Stimulated activated naive CD8-positive, alpha-beta T cell treated with anti-CD3 and anti-CD28 coated beads, Interleukin-15, Interleukin-2, amounts not matched to agents 100 ng/mL and 50 ng/mL, for 24 hours (primary cell): ENCODE measurements at regions not wholly inside any gene's neighbourhood (a gene's known extent, or its start where the extent isn't known, plus 50 kb on each side); places are given as distances from the start of the nearest gene placed in this dataset.

Experiments
- H3K27ac Mint-ChIP-seq: one replicate; pipeline ENCODE4 v1.8.0; 2021; ENCODE audit warnings: mild to moderate bottlenecking, mixed read lengths
- H3K27me3 Mint-ChIP-seq: one replicate; pipeline ENCODE4 v1.8.0; 2021; ENCODE audit warnings: mixed read lengths
- H3K36me3 Mint-ChIP-seq: one replicate; pipeline ENCODE4 v1.8.0; 2021; ENCODE audit warnings: low read depth, mixed read lengths
- H3K4me1 Mint-ChIP-seq: one replicate; pipeline ENCODE4 v1.8.0; 2021; ENCODE audit warnings: low read depth, mixed read lengths
- H3K4me3 Mint-ChIP-seq: one replicate; pipeline ENCODE4 v1.8.0; 2021; ENCODE audit warnings: mild to moderate bottlenecking, mixed read lengths
- H3K9me3 Mint-ChIP-seq: one replicate; pipeline ENCODE4 v1.8.0; 2021; ENCODE audit warnings: mixed read lengths

GRCh38 chr1:188295157-188295556, 1466.4 kb downstream of the PLA2G4A start:
- Mint-ChIP-seq H3K27me3 (no peaks in the 10 kb centered on the region), H3K4me1 (no peaks in the 10 kb centered on the region), H3K4me3 (no peak overlapping the region), H3K27ac (no peak overlapping the region), H3K36me3 (no peaks in the 10 kb centered on the region), H3K9me3 (peaks cover 13% of the 10 kb centered on the region)

GRCh38 chr1:188302746-188303145, 1474.0 kb downstream of the PLA2G4A start:
- Mint-ChIP-seq H3K27ac (no peak overlapping the region), H3K4me1 (no peaks in the 10 kb centered on the region), H3K36me3 (no peaks in the 10 kb centered on the region), H3K4me3 (no peak overlapping the region), H3K9me3 (peaks cover 16% of the 10 kb centered on the region), H3K27me3 (no peaks in the 10 kb centered on the region)

GRCh38 chr1:188314557-188315137, 1485.9 kb downstream of the PLA2G4A start:
- H3K27me3 Mint-ChIP-seq = no peaks in the 10 kb centered on the region
- no peaks in the 10 kb centered on the region for H3K4me1 Mint-ChIP-seq
- H3K9me3 Mint-ChIP-seq = peaks cover 3% of the 10 kb centered on the region
- H3K4me3 Mint-ChIP-seq = no peak overlapping the region
- no peaks in the 10 kb centered on the region for H3K36me3 Mint-ChIP-seq
- no peak overlapping the region for H3K27ac Mint-ChIP-seq

GRCh38 chr1:188317894-188318293, 1489.1 kb downstream of the PLA2G4A start:
- Mint-ChIP-seq H3K9me3 (peaks cover 7% of the 10 kb centered on the region), H3K4me1 (no peaks in the 10 kb centered on the region)

GRCh38 chr1:188325211-188325610, 1496.5 kb downstream of the PLA2G4A start:
- H3K27me3 Mint-ChIP-seq = no peaks in the 10 kb centered on the region
- H3K4me1 Mint-ChIP-seq = no peaks in the 10 kb centered on the region
- H3K27ac Mint-ChIP-seq = no peak overlapping the region
- H3K4me3 Mint-ChIP-seq = no peak overlapping the region
- peaks cover 4% of the 10 kb centered on the region for H3K9me3 Mint-ChIP-seq
- no peaks in the 10 kb centered on the region for H3K36me3 Mint-ChIP-seq

More at GRCh38 chr1:188317894-188318293, 1489.1 kb downstream of the PLA2G4A start:
- Mint-ChIP-seq H3K36me3 (no peaks in the 10 kb centered on the region), H3K27me3 (no peaks in the 10 kb centered on the region), H3K4me3 (no peak overlapping the region), H3K27ac (no peak overlapping the region)

GRCh38 chr1:188343914-188344313, 1515.2 kb downstream of the PLA2G4A start:
- Mint-ChIP-seq H3K4me1 (no peaks in the 10 kb centered on the region), H3K9me3 (peaks cover 4% of the 10 kb centered on the region), H3K36me3 (no peaks in the 10 kb centered on the region), H3K4me3 (no peak overlapping the region), H3K27ac (no peak overlapping the region), H3K27me3 (no peaks in the 10 kb centered on the region)

GRCh38 chr1:188350104-188350503, 1521.4 kb downstream of the PLA2G4A start:
- Mint-ChIP-seq H3K36me3 (no peaks in the 10 kb centered on the region), H3K27ac (no peak overlapping the region), H3K9me3 (peaks cover 5% of the 10 kb centered on the region), H3K4me3 (no peak overlapping the region), H3K27me3 (no peaks in the 10 kb centered on the region), H3K4me1 (no peaks in the 10 kb centered on the region)

- Mint-ChIP-seq H3K27me3 (no peaks in the 10 kb centered on the region), H3K36me3 (no peaks in the 10 kb centered on the region), H3K9me3 (peaks cover 17% of the 10 kb centered on the region), H3K27ac (no peak overlapping the region), H3K4me1 (no peaks in the 10 kb centered on the region), H3K4me3 (no peak overlapping the region)
These were observed 1526.3 kb downstream of the PLA2G4A start for GRCh38 chr1:188355082-188355481.

GRCh38 chr1:188355847-188356246, 1527.1 kb downstream of the PLA2G4A start:
- no peak overlapping the region for H3K4me3 Mint-ChIP-seq
- no peak overlapping the region for H3K27ac Mint-ChIP-seq
- H3K4me1 Mint-ChIP-seq = no peaks in the 10 kb centered on the region
- H3K36me3 Mint-ChIP-seq = no peaks in the 10 kb centered on the region
- H3K9me3 Mint-ChIP-seq = peaks cover 17% of the 10 kb centered on the region
- H3K27me3 Mint-ChIP-seq = no peaks in the 10 kb centered on the region

- Mint-ChIP-seq H3K9me3 (peaks cover 14% of the 10 kb centered on the region), H3K4me1 (no peaks in the 10 kb centered on the region), H3K4me3 (no peak overlapping the region), H3K27ac (no peak overlapping the region), H3K36me3 (no peaks in the 10 kb centered on the region), H3K27me3 (no peaks in the 10 kb centered on the region)
These were observed 1530.6 kb downstream of the PLA2G4A start for GRCh38 chr1:188359315-188359714.

- Mint-ChIP-seq H3K27me3 (no peaks in the 10 kb centered on the region), H3K9me3 (peaks cover 8% of the 10 kb centered on the region), H3K4me3 (no peak overlapping the region), H3K4me1 (no peaks in the 10 kb centered on the region), H3K27ac (no peak overlapping the region), H3K36me3 (no peaks in the 10 kb centered on the region)
These were observed 1535.2 kb downstream of the PLA2G4A start for GRCh38 chr1:188363943-188364342.

- H3K27me3 Mint-ChIP-seq = no peaks in the 10 kb centered on the region
- H3K27ac Mint-ChIP-seq = no peak overlapping the region
- no peaks in the 10 kb centered on the region for H3K9me3 Mint-ChIP-seq
These were observed 1536.2 kb downstream of the PLA2G4A start for GRCh38 chr1:188364927-188365449.

GRCh38 chr1:188365874-188366273, 1537.1 kb downstream of the PLA2G4A start:
- Mint-ChIP-seq H3K4me1 (no peaks in the 10 kb centered on the region), H3K9me3 (no peaks in the 10 kb centered on the region), H3K4me3 (no peak overlapping the region), H3K36me3 (no peaks in the 10 kb centered on the region), H3K27me3 (no peaks in the 10 kb centered on the region), H3K27ac (no peak overlapping the region)

More at GRCh38 chr1:188364927-188365449, 1536.2 kb downstream of the PLA2G4A start:
- no peak overlapping the region for H3K4me3 Mint-ChIP-seq
- no peaks in the 10 kb centered on the region for H3K4me1 Mint-ChIP-seq
- H3K36me3 Mint-ChIP-seq = no peaks in the 10 kb centered on the region

- no peak overlapping the region for H3K27ac Mint-ChIP-seq
These were observed 1538.9 kb downstream of the PLA2G4A start for GRCh38 chr1:188367661-188368060.

GRCh38 chr1:188371295-188371806, 1542.6 kb downstream of the PLA2G4A start:
- no peaks in the 10 kb centered on the region for H3K4me1 Mint-ChIP-seq
- H3K27ac Mint-ChIP-seq = no peak overlapping the region
- H3K27me3 Mint-ChIP-seq = no peaks in the 10 kb centered on the region
- peaks cover 3% of the 10 kb centered on the region for H3K9me3 Mint-ChIP-seq
- no peak overlapping the region for H3K4me3 Mint-ChIP-seq
- no peaks in the 10 kb centered on the region for H3K36me3 Mint-ChIP-seq

More at GRCh38 chr1:188367661-188368060, 1538.9 kb downstream of the PLA2G4A start:
- Mint-ChIP-seq H3K27me3 (no peaks in the 10 kb centered on the region), H3K4me3 (no peak overlapping the region), H3K4me1 (no peaks in the 10 kb centered on the region), H3K9me3 (no peaks in the 10 kb centered on the region), H3K36me3 (no peaks in the 10 kb centered on the region)

GRCh38 chr1:188372821-188373220, 1544.1 kb downstream of the PLA2G4A start:
- Mint-ChIP-seq H3K4me1 (no peaks in the 10 kb centered on the region), H3K36me3 (no peaks in the 10 kb centered on the region), H3K27ac (no peak overlapping the region), H3K4me3 (no peak overlapping the region), H3K27me3 (no peaks in the 10 kb centered on the region), H3K9me3 (peaks cover 6% of the 10 kb centered on the region)
